Stomach smooth muscle (tissue), 2 donors: ENCODE measurements at regions not wholly inside any gene's neighbourhood (a gene's known extent, or its start where the extent isn't known, plus 50 kb on each side); places are given as distances from the start of the nearest gene placed in this dataset.
"Not testable (repeated sequence)": the region's sequence is repeated elsewhere in the genome, so short reads cannot be mapped to it uniquely, and the experiment has no call there.

Experiments used
- H3K27ac ChIP-seq: one replicate; pipeline ENCODE4 v1.7.0; 2013; ENCODE audit warnings: mild to moderate bottlenecking, low read length, inconsistent platforms
- H3K27me3 ChIP-seq, 2 donors: one replicate each; pipeline ENCODE4 v1.7.0; 2013; ENCODE audit warnings: low read length in 2 of 2; ENCODE audit not compliant: insufficient read depth in 2 of 2, control insufficient read depth in 1 of 2
- H3K36me3 ChIP-seq, 2 donors: one replicate each; pipeline ENCODE4 v1.7.0; 2013; ENCODE audit warnings: low read length in 2 of 2; ENCODE audit not compliant: control insufficient read depth in 2 of 2, insufficient read depth in 2 of 2
- H3K4me1 ChIP-seq: one replicate; pipeline ENCODE4 v1.7.0; 2013; ENCODE audit warnings: low read length; ENCODE audit not compliant: control insufficient read depth, insufficient read depth
- H3K4me3 ChIP-seq, 2 donors: one replicate each; pipeline ENCODE4 v1.7.0; 2013; ENCODE audit warnings: low read length in 2 of 2
- H3K9ac ChIP-seq, 2 donors: one replicate each; pipeline ENCODE4 v1.7.0; 2013; ENCODE audit warnings: low read length in 2 of 2, mild to moderate bottlenecking in 1 of 2
- H3K9me3 ChIP-seq, 2 donors: one replicate each; pipeline ENCODE4 v1.7.0; 2013; ENCODE audit warnings: low read length in 2 of 2; ENCODE audit not compliant: control insufficient read depth in 2 of 2
- donor health status: healthy.
- donor health status: Pancreatic carcinoma.

GRCh38 chr9:81824802-81825730, 103.2 kb upstream of the SPATA31D4 start:
- no peaks in the 10 kb centered on the region for H3K27me3 ChIP-seq
- no peak overlapping the region for H3K9ac ChIP-seq
- no peaks in the 10 kb centered on the region for H3K36me3 ChIP-seq
- H3K4me1 ChIP-seq: peaks cover 11% of the 10 kb centered on the region
- no peaks in the 10 kb centered on the region for H3K9me3 ChIP-seq
- H3K27ac ChIP-seq: no peak overlapping the region
- no peak overlapping the region for H3K4me3 ChIP-seq

- no peak overlapping the region for H3K9ac ChIP-seq
- no peaks in the 10 kb centered on the region for H3K27me3 ChIP-seq
- H3K36me3 ChIP-seq: no peaks in the 10 kb centered on the region
- no peak overlapping the region for H3K27ac ChIP-seq
- H3K4me1 ChIP-seq: peaks cover 6% of the 10 kb centered on the region
- no peaks in the 10 kb centered on the region for H3K9me3 ChIP-seq
- no peak overlapping the region for H3K4me3 ChIP-seq
Observed at GRCh38 chr9:81825846-81826516, 102.2 kb upstream of the SPATA31D4 start.

GRCh38 chr9:81826517-81826906, 101.7 kb upstream of the SPATA31D4 start:
- Histone ChIP-seq H3K4me1 (peaks cover 6% of the 10 kb centered on the region), H3K27ac (no peak overlapping the region), H3K9ac (no peak overlapping the region), H3K9me3 (no peaks in the 10 kb centered on the region), H3K4me3 (peak overlapping the region; percentile 29 to 41), H3K36me3 (no peaks in the 10 kb centered on the region), H3K27me3 (no peaks in the 10 kb centered on the region)

- H3K4me1 ChIP-seq: peaks cover 6% of the 10 kb centered on the region
- no peak overlapping the region for H3K9ac ChIP-seq
- no peak overlapping the region for H3K27ac ChIP-seq
- H3K4me3 ChIP-seq: no peak overlapping the region
- H3K9me3 ChIP-seq: no peaks in the 10 kb centered on the region
- H3K27me3 ChIP-seq: no peaks in the 10 kb centered on the region
- no peaks in the 10 kb centered on the region for H3K36me3 ChIP-seq
Observed at GRCh38 chr9:81827616-81828296, 100.5 kb upstream of the SPATA31D4 start.

GRCh38 chr9:81829195-81829882, 98.9 kb upstream of the SPATA31D4 start:
- Histone ChIP-seq H3K27me3 (no peaks in the 10 kb centered on the region), H3K4me3 (no peak overlapping the region), H3K27ac (no peak overlapping the region), H3K9ac (no peak overlapping the region), H3K9me3 (no peaks in the 10 kb centered on the region), H3K4me1 (peaks cover 6% of the 10 kb centered on the region), H3K36me3 (no peaks in the 10 kb centered on the region)

GRCh38 chr9:81830431-81830830, 97.8 kb upstream of the SPATA31D4 start:
- not testable (repeated sequence) for H3K27ac ChIP-seq

GRCh38 chr9:81832571-81833285, 95.5 kb upstream of the SPATA31D4 start:
- Histone ChIP-seq H3K27ac (peak overlapping the region; percentile 38), H3K27me3 (no peaks in the 10 kb centered on the region)

More at GRCh38 chr9:81830431-81830830, 97.8 kb upstream of the SPATA31D4 start:
- not testable (repeated sequence) for H3K27me3 ChIP-seq, H3K9me3 ChIP-seq, H3K9ac ChIP-seq, H3K36me3 ChIP-seq, H3K4me1 ChIP-seq, H3K4me3 ChIP-seq

GRCh38 chr9:81833563-81834345, 94.5 kb upstream of the SPATA31D4 start:
- Histone ChIP-seq H3K9ac (no peak overlapping the region), H3K36me3 (no peaks in the 10 kb centered on the region), H3K27me3 (no peaks in the 10 kb centered on the region), H3K4me3 (no peak overlapping the region), H3K4me1 (no peaks in the 10 kb centered on the region), H3K9me3 (no peaks in the 10 kb centered on the region), H3K27ac (peak overlapping the region; percentile 38)

More at GRCh38 chr9:81832571-81833285, 95.5 kb upstream of the SPATA31D4 start:
- no peaks in the 10 kb centered on the region for H3K36me3 ChIP-seq
- no peaks in the 10 kb centered on the region for H3K9me3 ChIP-seq
- no peaks in the 10 kb centered on the region for H3K4me1 ChIP-seq
- H3K9ac ChIP-seq: no peak overlapping the region
- H3K4me3 ChIP-seq: no peak overlapping the region

- H3K9ac ChIP-seq: no peak overlapping the region
- no peaks in the 10 kb centered on the region for H3K9me3 ChIP-seq
- H3K4me1 ChIP-seq: no peaks in the 10 kb centered on the region
- no peaks in the 10 kb centered on the region for H3K36me3 ChIP-seq
- H3K4me3 ChIP-seq: no peak overlapping the region
- no peak overlapping the region for H3K27ac ChIP-seq
- no peaks in the 10 kb centered on the region for H3K27me3 ChIP-seq
Observed at GRCh38 chr9:81841333-81841732, 86.9 kb upstream of the SPATA31D4 start.
